ENCODE measurements at regions not wholly inside any gene's neighbourhood (a gene's known extent, or its start where the extent isn't known, plus 50 kb on each side); places are given as distances from the start of the nearest gene placed in this dataset.

- no peak for DNase-seq
These were observed 248.6 kb upstream of the GSE1 start for GRCh38 chr16:85364323-85365040.

- no peak for DNase-seq
These were observed 248.0 kb upstream of the GSE1 start for GRCh38 chr16:85365120-85365519.

- no peak for DNase-seq
These were observed 246.9 kb upstream of the GSE1 start for GRCh38 chr16:85366031-85366763.

- no peak for DNase-seq
These were observed 245.6 kb upstream of the GSE1 start for GRCh38 chr16:85367485-85367884.

- DNase-seq, result no peak
These were observed 244.1 kb upstream of the GSE1 start for GRCh38 chr16:85369060-85369459.

GRCh38 chr16:85369741-85370528 is 243.2 kb upstream of the GSE1 start:
- no peak for DNase-seq

- no peak for DNase-seq
These were observed 242.6 kb upstream of the GSE1 start for GRCh38 chr16:85370543-85370880.

GRCh38 chr16:85370881-85371651 is 242.1 kb upstream of the GSE1 start:
- no peak for DNase-seq

- no peak for DNase-seq
These were observed 241.2 kb upstream of the GSE1 start for GRCh38 chr16:85371948-85372347.

- peak in 1 of 2 experiments; percentile 34 for DNase-seq
These were observed 240.3 kb upstream of the GSE1 start for GRCh38 chr16:85372627-85373372.

- no peak for DNase-seq
These were observed 239.2 kb upstream of the GSE1 start for GRCh38 chr16:85373741-85374570.

GRCh38 chr16:85374571-85374872 is 238.6 kb upstream of the GSE1 start:
- no peak for DNase-seq

GRCh38 chr16:85375282-85375681 is 237.8 kb upstream of the GSE1 start:
- no peak for DNase-seq

- DNase-seq, result no peak
These were observed 236.6 kb upstream of the GSE1 start for GRCh38 chr16:85376292-85377095.

GRCh38 chr16:85377388-85378144 is 235.6 kb upstream of the GSE1 start:
- DNase-seq, result no peak

GRCh38 chr16:85378145-85379040 is 234.7 kb upstream of the GSE1 start:
- no peak for DNase-seq

- DNase-seq, result no peak
These were observed 233.8 kb upstream of the GSE1 start for GRCh38 chr16:85379041-85380001.

GRCh38 chr16:85380002-85380395 is 233.1 kb upstream of the GSE1 start:
- DNase-seq, result no peak

Data from SW 1271 (cell line).